WI38 (cell line): ENCODE measurements at regions not wholly inside any gene's neighbourhood (a gene's known extent, or its start where the extent isn't known, plus 50 kb on each side); places are given as distances from the start of the nearest gene placed in this dataset.

Experiments used
- H3K4me3 ChIP-seq: 2 replicates; pipeline ENCODE4 v1.5.1; 2011; ENCODE audit warnings: low read depth, mild to moderate bottlenecking, control low read depth, low read length
- TF ChIP-seq, protein P1 (sequence below): IDR thresholded peaks from 2 replicates; pipeline ENCODE4 v1.5.1; 2012; ENCODE audit warnings: low read depth, mild to moderate bottlenecking, control low read depth, low read length

DNA sequence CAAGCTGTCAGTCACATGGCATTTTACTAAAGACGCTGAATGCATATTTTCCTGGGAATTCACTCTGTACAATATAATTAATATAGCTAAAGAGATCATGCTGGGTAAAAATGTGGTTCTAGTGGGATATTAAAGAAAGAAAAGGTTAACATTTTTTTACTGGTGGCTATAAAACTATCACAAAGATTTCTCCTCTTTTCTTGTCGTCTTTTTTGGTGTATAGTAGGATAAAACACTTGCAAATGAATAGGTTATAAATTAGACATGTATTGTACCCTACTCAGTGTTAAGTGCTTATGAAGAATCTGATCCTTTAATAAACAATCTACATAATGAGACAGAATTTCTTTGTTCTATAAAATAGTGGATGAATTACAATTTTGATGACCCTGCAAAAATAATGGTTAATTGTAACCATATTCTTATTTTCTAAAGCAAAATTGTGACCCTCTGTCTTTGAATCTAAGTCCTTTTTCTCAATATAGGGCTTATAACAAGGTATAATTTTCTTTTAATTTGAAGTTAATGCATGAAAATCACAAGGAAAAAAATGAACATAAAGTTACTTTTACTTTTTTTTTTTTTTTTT, 1540.4 kb upstream of the GOT2 start:
- TF ChIP-seq, protein P1, sequence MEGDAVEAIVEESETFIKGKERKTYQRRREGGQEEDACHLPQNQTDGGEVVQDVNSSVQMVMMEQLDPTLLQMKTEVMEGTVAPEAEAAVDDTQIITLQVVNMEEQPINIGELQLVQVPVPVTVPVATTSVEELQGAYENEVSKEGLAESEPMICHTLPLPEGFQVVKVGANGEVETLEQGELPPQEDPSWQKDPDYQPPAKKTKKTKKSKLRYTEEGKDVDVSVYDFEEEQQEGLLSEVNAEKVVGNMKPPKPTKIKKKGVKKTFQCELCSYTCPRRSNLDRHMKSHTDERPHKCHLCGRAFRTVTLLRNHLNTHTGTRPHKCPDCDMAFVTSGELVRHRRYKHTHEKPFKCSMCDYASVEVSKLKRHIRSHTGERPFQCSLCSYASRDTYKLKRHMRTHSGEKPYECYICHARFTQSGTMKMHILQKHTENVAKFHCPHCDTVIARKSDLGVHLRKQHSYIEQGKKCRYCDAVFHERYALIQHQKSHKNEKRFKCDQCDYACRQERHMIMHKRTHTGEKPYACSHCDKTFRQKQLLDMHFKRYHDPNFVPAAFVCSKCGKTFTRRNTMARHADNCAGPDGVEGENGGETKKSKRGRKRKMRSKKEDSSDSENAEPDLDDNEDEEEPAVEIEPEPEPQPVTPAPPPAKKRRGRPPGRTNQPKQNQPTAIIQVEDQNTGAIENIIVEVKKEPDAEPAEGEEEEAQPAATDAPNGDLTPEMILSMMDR = no peak

DNA sequence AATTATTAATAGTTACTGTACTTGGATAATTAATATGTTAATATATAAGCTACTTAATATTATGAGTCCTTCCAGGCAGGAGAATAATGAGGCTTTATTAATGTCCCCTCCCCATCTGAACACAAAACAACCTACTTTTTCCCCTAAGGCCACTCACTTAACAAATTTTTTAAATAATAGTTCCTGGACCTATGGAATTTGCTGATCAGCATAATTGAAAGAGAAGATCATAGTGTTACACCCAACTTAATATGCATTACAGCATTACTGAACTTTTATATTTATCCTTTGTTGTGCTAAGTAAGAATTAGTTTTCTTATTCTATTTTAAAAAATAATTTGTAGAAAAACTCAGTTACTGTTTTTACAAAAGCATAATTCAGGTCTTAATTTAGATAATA, 1537.7 kb upstream of the GOT2 start:
- TF ChIP-seq, protein P1 = no peak
- no peak overlapping the region for H3K4me3 ChIP-seq

More for the DNA sequence above, 1540.4 kb upstream of the GOT2 start:
- no peak overlapping the region for H3K4me3 ChIP-seq

DNA sequence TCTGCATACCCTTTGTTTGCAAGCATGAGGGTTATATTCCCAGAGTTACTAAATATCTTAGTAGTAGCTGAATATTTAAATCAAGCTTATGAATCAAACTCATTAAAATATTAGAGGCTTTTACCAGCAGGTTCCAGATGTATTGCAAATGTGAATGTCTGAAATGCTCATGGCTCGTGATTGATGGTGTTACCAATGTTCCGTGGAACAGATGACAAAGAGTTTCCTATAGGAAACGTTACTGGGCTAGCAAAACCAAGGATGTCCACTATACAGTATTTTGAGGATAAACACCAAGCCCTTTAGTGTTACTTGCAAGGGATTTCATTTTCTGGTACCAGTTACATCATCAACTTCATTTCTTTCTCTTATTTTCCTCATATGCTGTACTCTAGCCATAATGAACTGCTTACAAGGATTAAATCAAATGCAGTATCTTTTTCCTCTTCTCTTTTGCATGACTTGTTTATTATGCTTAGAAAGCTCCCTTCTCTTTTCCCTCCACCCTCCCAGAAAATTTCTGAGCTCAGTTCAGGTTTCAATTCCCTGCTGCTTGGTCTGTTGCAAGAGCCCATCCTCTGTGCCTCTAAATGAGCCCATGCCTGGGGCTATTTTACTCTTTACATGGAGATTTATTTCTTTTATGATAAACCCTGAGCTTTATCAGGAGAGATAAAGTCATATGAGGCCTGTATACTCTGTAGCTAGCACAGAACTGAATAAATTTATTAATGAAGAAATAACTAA, 1537.1 kb upstream of the GOT2 start:
- TF ChIP-seq, protein P1 = no peak
- H3K4me3 ChIP-seq = no peak overlapping the region

DNA sequence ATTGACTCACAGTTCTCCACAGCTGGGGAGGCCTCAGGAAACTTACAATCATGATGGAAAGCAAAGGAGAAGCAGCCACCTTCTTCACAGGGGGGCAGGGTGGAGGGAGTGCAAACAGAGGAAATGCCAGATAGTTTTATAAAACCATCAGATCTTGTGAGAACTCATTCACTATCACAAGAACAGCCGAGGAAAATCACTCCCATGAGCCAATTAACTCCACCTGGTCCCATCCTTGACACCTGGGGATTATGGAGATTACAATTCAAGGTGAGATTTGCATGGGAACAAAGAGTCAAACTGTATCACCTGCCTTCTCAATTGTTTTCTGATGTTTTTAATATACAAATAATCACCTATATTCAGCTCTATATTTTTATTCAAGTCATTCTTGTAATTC, 1527.3 kb upstream of the GOT2 start:
- no peak overlapping the region for H3K4me3 ChIP-seq
- TF ChIP-seq, protein P1 = no peak

DNA sequence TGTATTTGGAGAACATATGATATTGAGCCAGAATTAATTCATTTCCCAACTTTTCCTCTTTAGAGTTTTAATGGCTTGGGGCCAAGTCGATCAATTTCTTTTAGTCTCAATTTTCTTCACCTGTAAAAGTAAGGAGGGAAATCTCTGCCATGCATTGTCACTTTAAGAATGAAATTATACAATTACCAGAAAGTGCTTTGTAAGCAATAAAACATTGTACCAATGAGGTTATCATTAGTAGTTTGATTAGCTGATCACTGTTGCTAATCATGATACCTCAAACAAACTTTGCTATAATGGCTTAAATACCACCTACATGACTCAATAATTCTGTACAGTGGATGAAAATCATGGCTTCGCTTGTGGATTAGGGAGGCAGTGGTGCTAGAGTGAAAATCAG, 1525.8 kb upstream of the GOT2 start:
- H3K4me3 ChIP-seq = no peak overlapping the region
- TF ChIP-seq, protein P1 = no peak

DNA sequence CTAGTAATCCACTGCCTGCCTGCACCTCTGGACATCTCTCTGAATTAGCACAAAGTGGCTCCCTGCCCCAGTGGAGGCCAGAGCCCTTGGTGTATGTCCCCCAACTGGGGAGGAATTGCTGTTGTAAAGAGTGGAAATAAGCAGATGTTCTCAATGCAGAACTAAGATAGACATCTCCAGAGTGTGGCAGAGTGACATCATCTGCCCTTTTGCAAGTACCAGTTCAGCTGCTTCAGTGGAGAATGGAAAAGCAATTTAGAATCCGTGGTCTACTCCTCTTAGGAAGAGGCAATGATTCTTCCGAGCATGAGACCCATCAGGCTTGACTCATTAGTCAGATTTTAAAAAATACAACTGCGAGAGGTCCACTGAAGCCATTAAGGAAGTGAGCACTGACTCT, 1512.0 kb upstream of the GOT2 start:
- TF ChIP-seq, protein P1 = no peak
- H3K4me3 ChIP-seq = no peak overlapping the region

DNA sequence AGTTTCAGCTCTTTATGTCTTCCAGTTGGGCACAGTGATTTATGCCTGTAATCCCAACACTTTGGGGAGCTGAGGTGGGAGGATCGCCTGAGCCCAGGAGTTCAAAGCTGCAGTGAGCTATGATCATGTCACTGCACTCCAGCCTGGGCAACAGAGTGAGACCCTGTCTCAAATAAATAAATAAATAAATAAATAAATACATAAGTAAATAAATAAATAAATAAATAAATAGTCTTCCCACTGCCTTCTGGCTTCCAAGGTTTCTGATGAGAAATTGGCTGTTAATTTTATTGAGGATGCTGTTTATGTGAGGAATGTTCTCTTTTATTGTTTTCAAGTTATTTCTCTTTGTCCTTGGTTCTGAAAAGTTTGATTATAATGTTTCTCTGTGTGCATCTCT, 1507.6 kb upstream of the GOT2 start:
- no peak overlapping the region for H3K4me3 ChIP-seq
- TF ChIP-seq, protein P1 = no peak
